Activated CD8-positive, alpha-beta T cell treated with anti-CD3 and anti-CD28 coated beads for 36 hours (primary cell): ENCODE measurements at regions not wholly inside any gene's neighbourhood (a gene's known extent, or its start where the extent isn't known, plus 50 kb on each side); places are given as distances from the start of the nearest gene placed in this dataset.

ENCODE experiments used
- ATAC-seq: fragments of 200-7000 bp; cut with Tn5 transposase; one replicate; pipeline ENCODE4 v1.10.0; 2021; ENCODE audit warnings: mild to moderate bottlenecking, moderate library complexity
- CTCF ChIA-PET: fragments of 350-600 bp; sonication (Branson Sonifier 250); formaldehyde crosslinking; loops from one replicate; lab custom pipeline; 2021; ENCODE audit warnings: antibody characterized with exemption; lab: Charles Lee
- POLR2A ChIA-PET: fragments of 350-600 bp; sonication (Branson Sonifier 250); formaldehyde crosslinking; loops from one replicate; lab custom pipeline; 2021; ENCODE audit warnings: antibody characterized with exemption; lab: Charles Lee
- DNase-seq: peaks from one replicate; pipeline ENCODE4 v3.0.0-alpha.2; 2020
- H3K27ac Mint-ChIP-seq: one replicate; pipeline ENCODE4 v1.8.0; 2021; ENCODE audit warnings: mild to moderate bottlenecking, mixed read lengths
- H3K27me3 Mint-ChIP-seq: one replicate; pipeline ENCODE4 v1.8.0; 2021; ENCODE audit warnings: mixed read lengths
- H3K36me3 Mint-ChIP-seq: one replicate; pipeline ENCODE4 v1.8.0; 2021; ENCODE audit warnings: low read depth, mixed read lengths
- H3K4me1 Mint-ChIP-seq: one replicate; pipeline ENCODE4 v1.8.0; 2021; ENCODE audit warnings: low read depth, mixed read lengths
- H3K4me3 Mint-ChIP-seq: one replicate; pipeline ENCODE4 v1.8.0; 2021; ENCODE audit warnings: mild to moderate bottlenecking, moderate library complexity, mixed read lengths
- H3K9me3 Mint-ChIP-seq: one replicate; pipeline ENCODE4 v1.8.0; 2021; ENCODE audit warnings: mixed read lengths
- intact Hi-C: fragments of 100-400 bp; cut with micrococcal nuclease; formaldehyde crosslinking; loops from one replicate; pipeline ENCODE4 v1.10.0; 2022
- TF ChIP-seq, protein P1 (sequence below): fragments of 200-600 bp; IDR thresholded peaks from one replicate; pipeline ENCODE4 v1.8.0; 2022; ENCODE audit warnings: antibody characterized with exemption, mild to moderate bottlenecking

DNA sequence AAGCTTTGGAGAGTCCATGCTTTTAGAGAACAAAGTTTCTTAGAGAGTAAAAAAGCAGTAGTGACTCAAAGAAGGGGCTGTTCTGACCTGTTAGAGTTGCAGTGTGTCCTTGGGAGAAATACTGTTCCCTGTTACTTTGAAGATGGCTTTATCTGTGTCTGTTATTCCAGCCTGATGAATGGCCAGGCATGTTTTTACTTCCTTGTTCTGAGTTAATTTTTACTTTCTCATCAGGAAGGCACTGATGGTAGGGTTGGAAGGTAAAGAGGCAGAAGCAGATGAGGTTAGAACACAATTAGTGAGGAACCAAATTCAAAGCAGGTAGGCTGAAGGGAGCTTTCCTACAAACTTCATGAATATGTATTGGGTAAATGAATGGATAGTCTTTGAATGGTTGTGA lies 138.5 kb upstream of the PRKCQ start:
- intact Hi-C loops: loop anchor here (2.0 kb wide), 1 partner anchor 46 kb away; no protein-coding TSS in a partner anchor
- H3K4me1 Mint-ChIP-seq: peaks cover 9% of the 10 kb centered on the region
- H3K27me3 Mint-ChIP-seq: peaks cover 33% of the 10 kb centered on the region
- peaks cover 2% of the 10 kb centered on the region for H3K9me3 Mint-ChIP-seq
- ChIA-PET CTCF (no interaction called here), POLR2A (no interaction called here)
- DNase-seq (no peak), ATAC-seq (no peak)
- H3K36me3 Mint-ChIP-seq: no peaks in the 10 kb centered on the region
- H3K4me3 Mint-ChIP-seq: no peak overlapping the region
- TF ChIP-seq, protein P1, sequence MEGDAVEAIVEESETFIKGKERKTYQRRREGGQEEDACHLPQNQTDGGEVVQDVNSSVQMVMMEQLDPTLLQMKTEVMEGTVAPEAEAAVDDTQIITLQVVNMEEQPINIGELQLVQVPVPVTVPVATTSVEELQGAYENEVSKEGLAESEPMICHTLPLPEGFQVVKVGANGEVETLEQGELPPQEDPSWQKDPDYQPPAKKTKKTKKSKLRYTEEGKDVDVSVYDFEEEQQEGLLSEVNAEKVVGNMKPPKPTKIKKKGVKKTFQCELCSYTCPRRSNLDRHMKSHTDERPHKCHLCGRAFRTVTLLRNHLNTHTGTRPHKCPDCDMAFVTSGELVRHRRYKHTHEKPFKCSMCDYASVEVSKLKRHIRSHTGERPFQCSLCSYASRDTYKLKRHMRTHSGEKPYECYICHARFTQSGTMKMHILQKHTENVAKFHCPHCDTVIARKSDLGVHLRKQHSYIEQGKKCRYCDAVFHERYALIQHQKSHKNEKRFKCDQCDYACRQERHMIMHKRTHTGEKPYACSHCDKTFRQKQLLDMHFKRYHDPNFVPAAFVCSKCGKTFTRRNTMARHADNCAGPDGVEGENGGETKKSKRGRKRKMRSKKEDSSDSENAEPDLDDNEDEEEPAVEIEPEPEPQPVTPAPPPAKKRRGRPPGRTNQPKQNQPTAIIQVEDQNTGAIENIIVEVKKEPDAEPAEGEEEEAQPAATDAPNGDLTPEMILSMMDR: no peak
- H3K27ac Mint-ChIP-seq: no peak overlapping the region

DNA sequence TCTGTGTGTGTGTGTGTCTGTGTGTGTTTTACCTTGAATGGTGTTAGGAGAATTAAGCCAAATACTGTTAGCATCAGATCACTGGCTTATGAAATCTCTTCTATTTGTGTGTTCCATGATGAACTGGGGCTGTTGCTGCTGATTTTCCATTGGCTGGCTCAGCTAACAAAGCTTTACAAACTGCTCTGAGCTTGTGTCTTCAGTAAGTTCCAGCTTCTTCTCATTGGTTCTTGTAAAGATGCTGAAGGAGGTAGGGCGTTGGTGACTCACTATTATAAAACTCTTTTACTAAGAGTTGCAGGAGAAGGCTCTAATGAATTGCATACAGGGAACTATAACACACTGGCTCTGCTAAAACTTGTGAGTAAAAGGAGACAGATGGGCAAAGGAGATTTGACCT lies 136.4 kb upstream of the PRKCQ start:
- peaks cover 2% of the 10 kb centered on the region for H3K9me3 Mint-ChIP-seq
- TF ChIP-seq, protein P1: no peak
- ATAC-seq: no peak
- no peaks in the 10 kb centered on the region for H3K36me3 Mint-ChIP-seq
- no peak overlapping the region for H3K27ac Mint-ChIP-seq
- H3K4me3 Mint-ChIP-seq: no peak overlapping the region
- peaks cover 8% of the 10 kb centered on the region for H3K4me1 Mint-ChIP-seq
- intact Hi-C loops: no loop called here
- POLR2A ChIA-PET: no interaction called here
- CTCF ChIA-PET: interaction anchor here (1.2 kb wide), 1 partner anchor 15 kb away, joined by 5 read pairs; no protein-coding TSS in a partner anchor
- H3K27me3 Mint-ChIP-seq: peaks cover 29% of the 10 kb centered on the region
- no peak for DNase-seq

DNA sequence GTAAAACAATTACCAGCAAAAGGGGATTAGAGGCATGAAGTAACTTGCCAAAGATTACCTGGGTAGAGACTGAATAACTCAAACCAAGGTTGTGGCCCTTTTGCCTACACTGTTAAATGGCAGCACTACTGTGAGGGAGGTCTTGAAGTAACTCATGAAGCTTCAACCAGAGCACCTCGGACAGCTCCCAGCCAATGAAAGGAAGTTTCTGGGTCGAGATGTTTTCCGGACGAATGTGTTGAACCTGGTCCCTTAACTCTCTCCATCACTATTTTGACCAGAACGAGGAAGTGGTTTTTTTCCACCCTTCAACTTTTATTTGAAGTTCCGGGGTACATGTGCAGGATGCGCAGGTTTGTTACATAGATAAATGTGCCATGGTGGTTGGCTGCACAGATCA lies 133.6 kb upstream of the PRKCQ start:
- H3K9me3 Mint-ChIP-seq: no peaks in the 10 kb centered on the region
- ChIA-PET POLR2A (no interaction called here), CTCF (interaction anchor here (1.2 to 1.5 kb wide), 2 partner anchors 13 to 34 kb away, joined by 3 to 5 read pairs; no protein-coding TSS in a partner anchor)
- peaks cover 11% of the 10 kb centered on the region for H3K4me1 Mint-ChIP-seq
- no peak overlapping the region for H3K4me3 Mint-ChIP-seq
- intact Hi-C loops: no loop called here
- DNase-seq (peak; percentile 20), ATAC-seq (no peak)
- no peaks in the 10 kb centered on the region for H3K36me3 Mint-ChIP-seq
- H3K27ac Mint-ChIP-seq: no peak overlapping the region
- peaks cover 27% of the 10 kb centered on the region for H3K27me3 Mint-ChIP-seq
- TF ChIP-seq, protein P1: no peak

DNA sequence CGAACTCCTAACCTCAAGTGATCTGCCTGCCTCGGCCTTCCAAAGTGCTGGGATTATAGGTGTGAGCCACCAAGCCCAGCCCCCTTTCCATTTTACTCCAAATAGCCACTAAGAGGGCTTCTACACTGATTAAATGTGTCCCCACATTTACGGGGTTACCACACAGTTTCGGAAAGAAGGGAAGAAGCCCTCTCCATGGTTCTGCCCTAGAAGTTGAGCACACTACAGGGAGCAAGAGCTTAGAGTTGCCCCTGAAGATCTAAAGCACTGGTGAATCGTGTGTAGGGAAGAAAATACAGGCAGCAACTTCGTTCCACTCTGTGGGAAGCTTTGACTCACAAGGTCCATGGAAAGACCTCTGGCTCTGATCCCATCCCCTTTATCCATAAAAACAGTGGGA lies 133.0 kb upstream of the PRKCQ start:
- intact Hi-C loops: no loop called here
- DNase-seq (no peak), ATAC-seq (no peak)
- Mint-ChIP-seq H3K36me3 (no peaks in the 10 kb centered on the region), H3K27me3 (peaks cover 23% of the 10 kb centered on the region), H3K27ac (no peak overlapping the region), H3K4me1 (peaks cover 11% of the 10 kb centered on the region), H3K4me3 (no peak overlapping the region), H3K9me3 (no peaks in the 10 kb centered on the region)
- CTCF ChIA-PET: interaction anchor here (1.2 kb wide), 1 partner anchor 12 kb away, joined by 3 read pairs; no protein-coding TSS in a partner anchor
- TF ChIP-seq, protein P1: no peak
- POLR2A ChIA-PET: no interaction called here

DNA sequence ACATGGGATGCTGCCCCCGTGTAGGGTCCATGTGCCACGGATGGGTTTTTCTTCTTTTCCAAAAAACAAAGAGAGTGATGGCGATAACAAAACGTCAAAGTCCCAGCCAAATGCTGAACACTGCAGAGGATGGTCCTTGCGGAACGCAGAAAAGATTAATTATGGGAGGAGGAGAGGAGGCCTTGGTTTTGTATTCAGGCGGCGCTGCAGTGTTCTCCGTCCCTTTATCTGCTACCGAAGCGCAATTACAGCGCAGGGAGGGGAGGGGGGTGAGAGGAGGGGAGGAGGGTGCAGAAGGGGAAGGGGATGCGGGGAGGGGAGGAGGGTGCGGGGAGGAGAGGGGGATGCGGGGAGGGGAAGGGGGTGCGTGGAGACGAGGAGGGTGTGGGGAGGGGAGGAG lies 131.8 kb upstream of the PRKCQ start:
- intact Hi-C loops: no loop called here
- POLR2A ChIA-PET: no interaction called here
- Mint-ChIP-seq H3K36me3 (no peaks in the 10 kb centered on the region), H3K27ac (no peak overlapping the region), H3K4me3 (no peak overlapping the region), H3K9me3 (no peaks in the 10 kb centered on the region), H3K27me3 (peaks cover 23% of the 10 kb centered on the region), H3K4me1 (peaks cover 11% of the 10 kb centered on the region)
- TF ChIP-seq, protein P1: no peak
- DNase-seq (no peak), ATAC-seq (no peak)
- CTCF ChIA-PET: no interaction called here
